HL-60 (cell line): ENCODE measurements at regions not wholly inside any gene's neighbourhood (a gene's known extent, or its start where the extent isn't known, plus 50 kb on each side); places are given as distances from the start of the nearest gene placed in this dataset.

Experiments
- DNase-seq, 2 experiments: peaks; one replicate each; pipeline ENCODE4 v3.0.0-alpha.2; 2010 to 2020; ENCODE audit warnings: low read depth in 1 of 2, low spot score in 1 of 2
- H3K27ac ChIP-seq: fragments of 250-450 bp; sonication (Bioruptor Pico); replicated peaks from 2 replicates; pipeline ENCODE4 v1.5.1; 2020; ENCODE audit warnings: mild to moderate bottlenecking, moderate library complexity
- H3K27me3 ChIP-seq: fragments of 250-450 bp; sonication (Bioruptor Pico); 2 replicates; pipeline ENCODE4 v1.5.1; 2021; ENCODE audit warnings: mild to moderate bottlenecking, moderate library complexity; ENCODE audit not compliant: insufficient read depth, poor library complexity, severe bottlenecking
- H3K4me3 ChIP-seq: replicated peaks from 2 replicates; pipeline ENCODE4 v1.5.1; 2011; ENCODE audit warnings: mild to moderate bottlenecking, control low read depth, low read length; ENCODE audit not compliant: insufficient read depth
- CTCF ChIP-seq: IDR thresholded peaks from one replicate; pipeline ENCODE4 v1.5.1; 2011; ENCODE audit warnings: low read length, control low read depth, inconsistent platforms; ENCODE audit not compliant: insufficient read depth
- GABPA ChIP-seq: IDR thresholded peaks from 2 replicates; pipeline ENCODE4 v1.6.1; 2012; ENCODE audit warnings: low read depth
- POLR2AphosphoS5 ChIP-seq: IDR thresholded peaks from 2 replicates; pipeline ENCODE4 v1.6.1; 2012; ENCODE audit warnings: low read depth
- SPI1 ChIP-seq: IDR thresholded peaks from 2 replicates; pipeline ENCODE4 v1.6.1; 2012; ENCODE audit warnings: low read depth, mild to moderate bottlenecking, borderline replicate concordance
- TF ChIP-seq, protein P1 (sequence below): IDR thresholded peaks from 2 replicates; pipeline ENCODE4 v1.6.1; 2012; ENCODE audit warnings: low read depth; ENCODE audit not compliant: insufficient replicate concordance

DNA sequence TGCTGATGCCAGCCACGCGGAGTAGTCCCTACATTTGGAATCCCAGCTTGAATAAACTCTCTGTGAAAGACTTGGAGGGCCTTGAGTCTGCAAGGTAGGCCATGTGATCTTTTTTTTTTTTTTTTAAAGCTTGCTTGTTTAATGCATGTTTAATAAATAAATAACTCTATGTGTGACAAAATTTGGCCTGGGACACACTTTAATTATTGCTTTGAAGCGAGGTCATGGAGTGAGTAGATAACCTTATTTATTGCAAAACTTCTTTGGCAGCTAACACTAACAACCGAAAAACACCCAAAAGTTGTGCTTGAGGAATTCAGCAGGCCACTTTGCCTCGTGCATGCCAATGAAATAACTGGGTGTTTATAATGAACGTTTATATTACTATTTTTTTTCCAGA lies 382.2 kb downstream of the FLRT2 start:
- Histone ChIP-seq H3K27ac (no peak overlapping the region), H3K27me3 (no peaks in the 10 kb centered on the region), H3K4me3 (no peak overlapping the region)
- DNase-seq: no peak
- TF ChIP-seq, protein P1, sequence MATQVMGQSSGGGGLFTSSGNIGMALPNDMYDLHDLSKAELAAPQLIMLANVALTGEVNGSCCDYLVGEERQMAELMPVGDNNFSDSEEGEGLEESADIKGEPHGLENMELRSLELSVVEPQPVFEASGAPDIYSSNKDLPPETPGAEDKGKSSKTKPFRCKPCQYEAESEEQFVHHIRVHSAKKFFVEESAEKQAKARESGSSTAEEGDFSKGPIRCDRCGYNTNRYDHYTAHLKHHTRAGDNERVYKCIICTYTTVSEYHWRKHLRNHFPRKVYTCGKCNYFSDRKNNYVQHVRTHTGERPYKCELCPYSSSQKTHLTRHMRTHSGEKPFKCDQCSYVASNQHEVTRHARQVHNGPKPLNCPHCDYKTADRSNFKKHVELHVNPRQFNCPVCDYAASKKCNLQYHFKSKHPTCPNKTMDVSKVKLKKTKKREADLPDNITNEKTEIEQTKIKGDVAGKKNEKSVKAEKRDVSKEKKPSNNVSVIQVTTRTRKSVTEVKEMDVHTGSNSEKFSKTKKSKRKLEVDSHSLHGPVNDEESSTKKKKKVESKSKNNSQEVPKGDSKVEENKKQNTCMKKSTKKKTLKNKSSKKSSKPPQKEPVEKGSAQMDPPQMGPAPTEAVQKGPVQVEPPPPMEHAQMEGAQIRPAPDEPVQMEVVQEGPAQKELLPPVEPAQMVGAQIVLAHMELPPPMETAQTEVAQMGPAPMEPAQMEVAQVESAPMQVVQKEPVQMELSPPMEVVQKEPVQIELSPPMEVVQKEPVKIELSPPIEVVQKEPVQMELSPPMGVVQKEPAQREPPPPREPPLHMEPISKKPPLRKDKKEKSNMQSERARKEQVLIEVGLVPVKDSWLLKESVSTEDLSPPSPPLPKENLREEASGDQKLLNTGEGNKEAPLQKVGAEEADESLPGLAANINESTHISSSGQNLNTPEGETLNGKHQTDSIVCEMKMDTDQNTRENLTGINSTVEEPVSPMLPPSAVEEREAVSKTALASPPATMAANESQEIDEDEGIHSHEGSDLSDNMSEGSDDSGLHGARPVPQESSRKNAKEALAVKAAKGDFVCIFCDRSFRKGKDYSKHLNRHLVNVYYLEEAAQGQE: no peak
- no peak for TF ChIP-seq GABPA
- no peak for TF ChIP-seq POLR2AphosphoS5
- no peak for TF ChIP-seq SPI1
- TF ChIP-seq CTCF: no peak

DNA sequence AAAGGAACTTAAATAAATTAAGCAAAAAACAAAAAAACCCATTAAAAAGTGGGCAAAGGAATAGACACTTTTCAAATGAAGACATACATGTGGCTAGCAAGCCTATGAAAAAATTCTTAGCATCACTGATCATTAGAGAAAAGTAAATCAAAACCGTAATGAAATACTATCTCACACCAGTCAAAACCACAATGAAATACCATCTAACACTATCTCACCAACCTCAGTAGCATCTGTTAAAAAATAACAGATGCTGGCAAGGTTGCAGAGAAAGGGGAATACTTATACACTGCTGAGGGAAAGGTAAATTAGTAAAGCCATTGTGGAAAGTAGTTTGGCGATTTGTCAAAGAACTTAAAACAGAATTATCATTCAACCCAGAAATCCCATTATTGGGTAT lies 381.1 kb downstream of the FLRT2 start:
- H3K27me3 ChIP-seq: no peaks in the 10 kb centered on the region
- DNase-seq: no peak
- no peak overlapping the region for H3K27ac ChIP-seq
- TF ChIP-seq GABPA: no peak
- TF ChIP-seq POLR2AphosphoS5: no peak
- TF ChIP-seq, protein P1: no peak
- no peak for TF ChIP-seq CTCF
- TF ChIP-seq SPI1: no peak
- no peak overlapping the region for H3K4me3 ChIP-seq

GRCh38 chr14:85909581-85909980 lies 379.6 kb downstream of the FLRT2 start:
- no peak overlapping the region for H3K4me3 ChIP-seq
- no peak overlapping the region for H3K27ac ChIP-seq
- DNase-seq: no peak
- no peaks in the 10 kb centered on the region for H3K27me3 ChIP-seq
- TF ChIP-seq POLR2AphosphoS5 (no peak), GABPA (no peak), CTCF (no peak), SPI1 (no peak)
- TF ChIP-seq, protein P1: no peak
